KMS-11 (cell line): ENCODE measurements at regions not wholly inside any gene's neighbourhood (a gene's known extent, or its start where the extent isn't known, plus 50 kb on each side); places are given as distances from the start of the nearest gene placed in this dataset.
A peak's percentile ranks its signal among the peaks of the same experiment; 100 is the strongest.

ENCODE experiments used
- H2AFZ ChIP-seq: fragments of 200-600 bp; sonication (generic); 2 replicates; pipeline ENCODE4 v1.6.1; 2016; ENCODE audit warnings: antibody characterized with exemption, mixed run types, low read depth
- H3K27ac ChIP-seq: fragments of 200-600 bp; sonication (generic); 2 replicates; pipeline ENCODE4 v1.6.1; 2016; ENCODE audit warnings: mild to moderate bottlenecking, mixed run types
- H3K27me3 ChIP-seq: fragments of 200-600 bp; sonication (generic); 2 replicates; pipeline ENCODE4 v1.6.1; 2017; ENCODE audit warnings: mild to moderate bottlenecking, low read depth, mixed run types, moderate library complexity; ENCODE audit not compliant: insufficient read depth
- H3K36me3 ChIP-seq: fragments of 200-600 bp; sonication (generic); 2 replicates; pipeline ENCODE4 v1.6.1; 2017; ENCODE audit warnings: mild to moderate bottlenecking, mixed run types; ENCODE audit not compliant: insufficient read depth
- H3K4me1 ChIP-seq: fragments of 200-600 bp; sonication (generic); 2 replicates; pipeline ENCODE4 v1.6.1; 2016; ENCODE audit warnings: mild to moderate bottlenecking, low read depth, mixed run types; ENCODE audit not compliant: poor library complexity, severe bottlenecking
- H3K4me2 ChIP-seq: fragments of 200-600 bp; sonication (generic); 2 replicates; pipeline ENCODE4 v1.7.0; 2016; ENCODE audit warnings: mild to moderate bottlenecking, mixed run types
- H3K4me3 ChIP-seq: fragments of 200-600 bp; sonication (generic); IDR thresholded peaks from 2 replicates; pipeline ENCODE4 v1.6.1; 2017; ENCODE audit warnings: low read depth, low read length, mixed read lengths; ENCODE audit not compliant: insufficient read depth
- H3K79me2 ChIP-seq: fragments of 200-600 bp; sonication (generic); 2 replicates; pipeline ENCODE4 v1.6.1; 2016; ENCODE audit warnings: low read depth, mixed run types; ENCODE audit not compliant: insufficient read depth
- H3K9ac ChIP-seq: fragments of 200-600 bp; sonication (generic); 2 replicates; pipeline ENCODE4 v1.6.1; 2016; ENCODE audit warnings: mild to moderate bottlenecking, mixed run types
- H4K20me1 ChIP-seq: fragments of 200-600 bp; sonication (generic); 2 replicates; pipeline ENCODE4 v1.6.1; 2016; ENCODE audit warnings: mild to moderate bottlenecking, mixed run types; ENCODE audit not compliant: insufficient read depth
- CTCF ChIP-seq: fragments of 200-600 bp; sonication (generic); conservative IDR thresholded peaks from 2 replicates; pipeline ENCODE4 v1.6.1; 2017; ENCODE audit warnings: low read depth, mild to moderate bottlenecking, antibody characterized with exemption, low read length, moderate library complexity, mixed read lengths

- no peaks in the 10 kb centered on the region for H3K4me1 ChIP-seq
- TF ChIP-seq CTCF = no peak
- H3K27me3 ChIP-seq = no peaks in the 10 kb centered on the region
Measured at GRCh38 chr11:81472646-81473045, 1261.0 kb downstream of the FAM181B start.

GRCh38 chr11:81470446-81470845 lies 1263.2 kb downstream of the FAM181B start:
- H3K9ac ChIP-seq = no peak overlapping the region
- H3K27me3 ChIP-seq = no peaks in the 10 kb centered on the region
- H3K4me3 ChIP-seq = no peak overlapping the region
- H3K4me1 ChIP-seq = no peaks in the 10 kb centered on the region
- no peaks in the 10 kb centered on the region for H4K20me1 ChIP-seq
- H3K79me2 ChIP-seq = no peaks in the 10 kb centered on the region
- H3K27ac ChIP-seq = no peak overlapping the region
- TF ChIP-seq CTCF = no peak
- no peaks in the 10 kb centered on the region for H3K36me3 ChIP-seq
- no peak overlapping the region for H3K4me2 ChIP-seq
- H2AFZ ChIP-seq = no peak overlapping the region

More at GRCh38 chr11:81472646-81473045, 1261.0 kb downstream of the FAM181B start:
- Histone ChIP-seq H3K4me3 (no peak overlapping the region), H3K4me2 (no peak overlapping the region), H2AFZ (no peak overlapping the region), H3K9ac (no peak overlapping the region), H3K27ac (no peak overlapping the region), H4K20me1 (no peaks in the 10 kb centered on the region), H3K79me2 (no peaks in the 10 kb centered on the region), H3K36me3 (no peaks in the 10 kb centered on the region)

GRCh38 chr11:81459766-81460306 lies 1273.8 kb downstream of the FAM181B start:
- H3K36me3 ChIP-seq = no peaks in the 10 kb centered on the region
- H3K27me3 ChIP-seq = no peaks in the 10 kb centered on the region
- no peak overlapping the region for H3K4me3 ChIP-seq
- H3K4me1 ChIP-seq = no peaks in the 10 kb centered on the region
- no peak overlapping the region for H3K4me2 ChIP-seq
- H2AFZ ChIP-seq = no peak overlapping the region
- H3K79me2 ChIP-seq = no peaks in the 10 kb centered on the region
- TF ChIP-seq CTCF = no peak
- no peak overlapping the region for H3K27ac ChIP-seq
- no peaks in the 10 kb centered on the region for H4K20me1 ChIP-seq
- H3K9ac ChIP-seq = no peak overlapping the region

- Histone ChIP-seq H3K27ac (peak overlapping the region; percentile 8; the same call in 1 of the 2 replicates), H3K27me3 (no peaks in the 10 kb centered on the region), H3K4me2 (peak overlapping the region; percentile 50), H3K36me3 (no peaks in the 10 kb centered on the region), H3K79me2 (no peaks in the 10 kb centered on the region), H3K9ac (no peak overlapping the region), H3K4me3 (no peak overlapping the region), H3K4me1 (peaks cover 23% of the 10 kb centered on the region), H4K20me1 (no peaks in the 10 kb centered on the region), H2AFZ (0 out of 2 replicates have a peak overlapping the region, but pooled peaks have one; percentile 5)
- no peak for TF ChIP-seq CTCF
Measured at GRCh38 chr11:81449588-81450156, 1284.0 kb downstream of the FAM181B start.
